ENCODE measurements at regions not wholly inside any gene's neighbourhood (a gene's known extent, or its start where the extent isn't known, plus 50 kb on each side); places are given as distances from the start of the nearest gene placed in this dataset.
"Not testable (repeated sequence)": the region's sequence is repeated elsewhere in the genome, so short reads cannot be mapped to it uniquely, and the experiment has no call there.

DNA sequence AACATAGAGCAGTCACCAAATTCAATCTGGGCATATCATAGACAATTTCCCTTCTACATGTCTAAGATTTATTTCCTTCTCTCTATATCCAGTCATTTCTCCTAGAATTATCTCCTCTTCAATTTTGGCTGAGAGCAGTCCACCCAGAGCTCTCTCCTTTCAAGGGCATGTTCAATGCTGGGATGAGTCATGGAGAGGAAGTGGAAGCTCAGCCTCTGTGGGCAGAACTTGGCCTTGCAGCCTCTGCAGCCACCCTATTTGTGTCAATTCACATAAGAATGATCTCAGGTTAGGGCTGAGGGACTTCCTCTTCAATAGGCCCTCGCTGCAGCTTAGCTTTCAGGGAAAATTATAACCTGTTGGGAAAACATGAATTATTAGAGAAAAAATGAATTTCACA is 560.8 kb downstream of the POM121L12 start:
- no peak for DNase-seq

DNA sequence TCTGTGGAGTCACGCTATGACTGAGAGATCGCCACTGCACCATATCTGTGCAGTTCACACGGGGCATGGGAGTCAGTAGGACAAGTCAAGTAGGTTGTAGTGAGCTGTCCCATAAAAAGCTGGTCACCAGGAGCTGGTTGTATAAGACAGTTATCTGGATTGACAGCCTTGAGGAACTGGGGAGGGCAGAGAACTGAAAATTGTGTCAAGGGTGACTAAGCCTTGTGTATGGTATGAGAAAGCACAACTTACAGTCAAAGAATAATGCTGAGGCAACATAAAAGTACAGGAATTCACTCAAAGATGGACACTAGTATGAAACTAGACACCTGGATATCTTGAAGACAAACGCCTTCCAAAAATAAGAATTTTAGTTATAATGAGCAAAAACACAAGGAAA is 564.9 kb downstream of the POM121L12 start:
- DNase-seq = no peak

DNA sequence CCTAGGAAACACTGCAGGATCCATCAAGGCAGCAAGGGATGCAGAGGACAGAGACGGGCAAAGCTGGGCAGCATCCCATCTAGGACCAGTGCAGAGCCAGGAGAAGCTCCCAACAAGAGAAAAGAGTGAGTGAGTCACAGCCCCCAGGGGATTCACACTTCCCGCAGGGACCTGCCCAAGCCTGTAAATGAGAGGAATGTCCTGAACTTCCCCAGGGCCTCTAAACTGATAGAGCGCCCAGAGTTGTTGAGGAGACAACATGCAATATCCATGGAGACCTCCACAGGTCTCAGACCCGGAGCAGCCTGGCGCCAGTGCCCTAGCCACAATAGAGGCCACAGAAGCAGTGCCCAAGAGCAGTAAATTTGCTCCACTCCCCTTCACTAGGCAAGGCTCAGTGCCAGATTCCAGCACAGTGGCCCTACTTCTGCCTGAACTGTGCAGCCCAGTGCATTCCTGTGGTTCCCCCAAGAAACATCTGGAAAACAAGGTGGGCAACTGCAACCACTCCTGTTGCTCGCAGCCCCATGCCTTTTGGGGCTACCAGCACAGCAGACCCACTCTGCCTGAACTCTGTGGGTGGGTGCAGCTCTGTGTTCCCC is 567.5 kb downstream of the POM121L12 start:
- DNase-seq = no peak

- DNase-seq = no peak
Observed at GRCh38 chr7:53603461-53603860, 568.0 kb downstream of the POM121L12 start.

GRCh38 chr7:53604201-53604600 is 568.8 kb downstream of the POM121L12 start:
- DNase-seq = no peak

DNA sequence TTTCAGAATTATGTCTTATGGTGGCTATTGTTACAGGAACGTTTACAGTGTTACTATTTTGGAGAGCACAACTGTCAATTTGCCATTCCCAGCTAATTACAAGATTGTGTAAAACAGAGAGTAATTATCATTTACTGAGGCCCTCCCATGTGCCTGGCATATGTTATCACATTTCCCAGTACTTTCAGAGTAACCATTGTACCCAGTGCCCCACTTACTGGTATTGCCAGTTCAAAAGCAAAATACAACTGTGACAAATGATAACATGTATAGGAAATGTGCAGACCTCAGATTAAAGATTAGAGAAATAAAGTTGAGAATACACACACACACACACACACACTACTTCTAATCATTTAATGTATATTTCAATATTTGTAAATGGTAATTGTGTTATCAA is 572.5 kb downstream of the POM121L12 start:
- DNase-seq = no peak

- no peak for DNase-seq
Observed at GRCh38 chr7:53609185-53609584, 573.8 kb downstream of the POM121L12 start.

GRCh38 chr7:53611043-53611442 is 575.6 kb downstream of the POM121L12 start:
- DNase-seq = no peak

DNA sequence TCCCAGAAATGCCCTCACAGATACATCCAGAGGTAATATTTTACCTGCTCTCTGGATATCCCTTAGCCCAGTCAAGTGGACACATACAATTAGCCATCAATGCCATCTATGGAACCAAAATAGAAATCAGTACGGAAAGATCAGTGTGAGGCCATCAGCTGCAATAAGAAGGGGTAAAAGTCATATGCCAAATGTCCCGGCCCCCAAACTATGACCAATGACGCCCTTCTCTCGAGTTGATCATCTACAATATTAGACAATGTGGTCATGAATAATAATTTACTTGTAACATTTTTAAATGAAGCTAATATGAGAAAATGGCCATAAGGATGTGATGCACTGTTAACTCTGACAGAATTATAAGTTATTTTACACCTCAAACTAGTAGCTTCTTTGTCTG is 588.9 kb downstream of the POM121L12 start:
- DNase-seq = no peak

GRCh38 chr7:53628775-53629174 is 593.3 kb downstream of the POM121L12 start:
- no peak for DNase-seq

GRCh38 chr7:53635251-53635650 is 599.8 kb downstream of the POM121L12 start:
- not testable (repeated sequence) for DNase-seq

GRCh38 chr7:53638517-53638916 is 603.1 kb downstream of the POM121L12 start:
- no peak for DNase-seq

- DNase-seq = no peak
Observed at GRCh38 chr7:53641091-53641490, 605.7 kb downstream of the POM121L12 start.

DNA sequence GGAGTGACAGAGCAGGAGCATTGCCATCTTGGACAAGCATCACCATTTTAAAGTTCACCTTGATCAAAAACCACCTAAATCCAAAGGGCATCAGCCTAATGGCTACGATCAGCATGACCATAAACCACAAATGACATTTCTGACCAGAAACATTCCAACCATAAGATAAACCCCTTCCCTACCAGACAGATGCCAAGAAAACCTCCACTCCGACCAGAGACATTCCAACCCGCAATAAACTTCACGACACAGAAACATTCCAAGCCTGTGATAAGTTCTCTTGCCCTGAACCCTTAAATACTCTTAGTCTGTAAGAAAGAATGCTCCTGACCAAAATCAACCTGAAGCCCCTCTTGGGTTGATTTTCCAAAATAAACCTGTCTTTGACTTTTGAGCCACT is 606.9 kb downstream of the POM121L12 start:
- DNase-seq = no peak

DNA sequence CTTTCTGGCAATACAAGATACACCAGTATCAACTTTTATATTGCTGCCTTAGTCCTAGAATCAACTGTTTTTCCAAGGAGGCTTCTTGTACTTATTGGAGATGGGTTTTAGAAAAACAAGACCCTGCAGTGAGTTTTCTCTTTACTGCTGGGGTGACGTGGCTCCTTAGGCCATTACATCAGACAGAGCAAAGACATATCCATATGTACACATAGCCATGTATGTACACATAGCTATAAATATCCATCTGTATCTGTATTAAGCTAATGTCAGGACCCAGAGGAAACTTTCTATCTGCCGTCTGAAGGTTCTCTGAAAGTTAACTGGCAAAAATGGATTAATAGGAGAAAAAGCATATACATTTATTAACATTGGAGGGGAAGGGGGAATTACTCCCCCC is 607.4 kb downstream of the POM121L12 start:
- no peak for DNase-seq

- DNase-seq = no peak
Observed at GRCh38 chr7:53656881-53657280, 621.4 kb downstream of the POM121L12 start.

- DNase-seq = no peak
Observed at GRCh38 chr7:53657586-53657985, 622.2 kb downstream of the POM121L12 start.

DNA sequence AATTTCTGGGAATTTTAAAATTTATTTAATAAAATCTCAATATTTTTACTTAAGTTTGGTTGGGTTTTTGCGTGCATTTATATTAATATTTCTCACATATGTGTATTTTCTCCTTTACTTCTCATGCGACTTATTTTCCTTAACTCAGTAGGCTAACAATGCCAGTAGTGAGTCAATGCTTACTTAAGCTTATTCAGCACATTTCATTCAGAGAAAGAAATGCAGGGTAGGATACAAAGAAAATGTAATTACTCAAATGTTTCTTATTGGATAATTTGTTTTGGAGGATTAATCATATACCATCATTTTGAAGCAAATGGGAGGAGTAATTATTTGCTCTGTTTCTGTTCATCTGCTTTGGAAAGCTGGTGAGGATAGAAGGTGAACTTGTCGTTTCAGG is 623.5 kb downstream of the POM121L12 start:
- no peak for DNase-seq

DNA sequence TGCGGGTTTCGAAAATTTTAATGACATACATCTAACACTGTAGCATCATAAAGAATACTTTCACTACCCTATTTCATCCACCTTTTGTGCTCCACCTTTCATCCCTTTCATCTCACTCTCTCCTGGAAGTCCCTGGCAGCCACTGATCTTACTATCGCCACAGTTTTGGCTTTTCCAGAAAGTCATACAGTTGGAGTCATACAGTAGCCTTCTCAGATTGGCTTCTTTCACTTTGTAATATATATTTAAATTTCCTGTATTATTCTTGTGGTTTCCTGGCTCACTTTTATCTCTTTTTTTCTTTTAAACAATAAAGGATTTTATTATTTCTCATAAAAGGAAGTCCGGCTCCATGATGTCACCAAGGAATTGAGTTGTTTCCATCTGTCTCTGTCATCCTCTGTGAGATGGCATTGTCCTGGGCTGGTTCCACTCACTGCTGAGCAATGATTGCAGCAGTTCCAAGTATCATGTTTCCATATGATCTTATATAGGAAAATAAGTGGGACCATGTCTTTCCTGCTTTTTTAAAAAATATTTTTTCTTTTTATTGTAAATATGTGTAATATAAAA is 626.3 kb downstream of the POM121L12 start:
- no peak for DNase-seq

- DNase-seq = no peak
Observed at GRCh38 chr7:53672681-53673080, 637.2 kb downstream of the POM121L12 start.

DNA sequence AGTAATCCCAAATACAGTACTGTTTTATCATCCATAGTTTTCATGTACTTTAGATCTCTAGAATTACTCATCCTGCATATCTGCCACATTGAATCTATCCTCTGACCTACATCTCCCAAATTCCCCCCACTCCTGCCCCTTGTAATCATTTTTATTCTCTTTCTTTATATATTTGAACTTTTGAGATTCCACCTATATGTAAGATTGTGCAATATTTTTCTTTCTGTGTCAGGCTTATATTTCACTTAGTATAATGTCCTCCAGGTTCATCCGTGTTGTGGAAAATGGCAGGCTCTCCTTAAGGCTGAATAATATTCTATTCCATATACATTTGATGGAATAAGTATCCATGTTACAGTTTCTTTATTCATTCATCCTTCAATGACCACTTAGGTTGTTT is 640.4 kb downstream of the POM121L12 start:
- no peak for DNase-seq

DNA sequence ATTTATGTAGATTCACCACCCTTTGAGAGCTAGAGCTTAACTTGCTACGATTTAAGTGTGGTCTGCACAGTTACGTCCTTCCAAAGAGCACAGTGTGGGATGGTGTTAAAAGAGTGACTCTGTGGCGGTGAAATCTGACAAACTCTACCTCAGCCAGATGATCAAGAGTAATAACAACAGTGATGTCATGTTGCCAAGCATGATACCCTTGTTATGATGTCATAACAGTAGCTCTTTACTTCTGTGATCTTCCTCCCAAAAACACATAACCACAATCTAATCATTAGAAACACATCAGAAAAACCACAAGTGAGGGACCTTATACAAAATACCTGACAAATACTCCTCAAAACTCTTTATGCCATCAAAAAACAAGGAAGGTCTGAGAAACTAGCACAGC is 649.3 kb downstream of the POM121L12 start:
- no peak for DNase-seq

DNA sequence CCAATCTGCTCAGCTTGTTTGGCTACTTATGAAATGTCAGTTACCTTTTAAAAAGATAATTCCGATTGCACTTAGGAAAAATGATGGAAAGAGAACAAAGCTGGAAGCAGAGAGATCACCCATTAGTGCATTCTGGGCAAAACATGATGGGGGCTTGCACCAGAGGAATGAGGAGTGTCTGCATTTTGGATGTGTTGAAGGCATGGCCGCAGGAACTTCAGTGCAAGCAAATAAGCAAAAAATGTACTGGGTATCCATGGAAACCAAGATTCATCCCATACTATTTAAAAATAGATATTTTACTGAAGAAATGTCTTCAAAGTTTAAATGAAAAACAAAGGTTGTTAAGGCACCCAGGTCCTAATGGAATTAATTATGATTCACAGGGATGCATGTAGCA is 655.0 kb downstream of the POM121L12 start:
- DNase-seq = no peak

DNA sequence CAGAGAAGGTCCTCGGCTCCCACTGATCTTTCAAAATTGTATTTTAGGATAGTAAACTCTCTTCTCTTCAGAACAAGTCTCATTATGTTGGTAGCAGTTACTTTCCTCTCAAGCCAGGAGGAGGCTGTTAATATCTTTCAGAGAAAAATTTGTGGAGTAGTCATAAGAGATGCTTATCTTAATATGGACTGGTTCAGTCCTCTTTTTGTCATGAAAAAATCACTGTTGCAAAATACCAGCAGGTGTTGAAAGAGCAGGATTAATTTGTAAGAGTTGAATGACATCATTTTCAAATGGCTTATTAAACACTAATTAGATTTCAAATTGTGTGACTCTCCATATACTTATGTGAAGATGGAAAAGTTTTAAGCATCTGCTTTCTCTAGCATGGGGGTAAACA is 662.5 kb downstream of the POM121L12 start:
- DNase-seq = no peak

DNA sequence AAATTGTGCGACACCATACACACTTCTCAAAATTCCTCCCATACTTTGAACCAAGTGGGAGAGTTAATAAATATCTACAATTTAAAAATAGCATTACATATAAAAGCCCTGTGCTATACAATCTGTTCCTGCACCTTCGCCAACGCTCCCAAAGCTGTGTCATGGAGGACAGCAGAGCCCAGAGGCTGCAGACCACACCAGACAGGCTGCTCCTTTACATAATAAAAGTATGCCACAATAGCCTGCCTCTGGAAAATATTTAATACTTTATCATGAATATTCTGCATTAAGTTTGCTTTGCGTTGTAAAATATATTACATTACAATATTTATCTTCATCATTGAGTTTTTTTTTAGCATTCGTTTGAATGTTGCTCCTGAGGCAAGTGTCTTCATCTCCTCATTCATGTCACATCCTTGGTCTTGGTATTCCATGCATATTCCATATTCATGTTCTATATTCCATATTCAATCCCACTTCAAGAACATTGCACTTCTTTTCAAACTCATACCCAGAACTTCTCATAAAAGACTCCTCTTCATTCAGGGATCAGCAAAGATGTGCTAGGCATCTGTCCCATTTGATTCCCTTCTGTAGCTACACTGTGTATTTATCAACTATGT is 663.9 kb downstream of the POM121L12 start:
- DNase-seq = no peak

Data from activated T-cell treated with anti-CD3 and anti-CD28 coated beads, Interleukin-2, amount 50 U/mL, for 48 hours (primary cell).